ENCODE measurements at regions not wholly inside any gene's neighbourhood (a gene's known extent, or its start where the extent isn't known, plus 50 kb on each side); places are given as distances from the start of the nearest gene placed in this dataset.

DNA sequence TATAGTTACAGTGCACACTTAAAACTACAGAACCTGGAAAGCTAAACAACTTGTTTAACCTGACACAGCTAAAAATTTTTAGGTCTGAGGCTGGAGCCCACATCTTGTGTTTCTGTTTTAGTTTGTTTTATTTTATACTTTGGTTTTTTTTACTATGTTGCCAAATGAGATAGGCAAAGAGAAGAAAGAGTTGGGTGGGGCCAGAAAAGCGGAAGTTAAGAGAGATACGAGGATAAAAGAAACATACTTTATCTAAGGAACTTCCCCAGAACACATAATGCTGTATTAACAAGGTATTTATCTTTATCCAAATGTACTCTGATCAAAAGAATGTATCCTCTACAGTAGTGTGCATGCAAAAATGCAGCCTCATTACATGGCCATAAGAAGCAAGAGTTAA, 1145.7 kb downstream of the EPHA3 start:
- no CpG with 5 or more reads among the region's 2 CpGs for WGBS (ENCODE audit: insufficient coverage)
- intact Hi-C loops (cut with micrococcal nuclease), result no loop called here
- H3K27ac Mint-ChIP-seq, result no peak overlapping the region
- no peaks in the 10 kb centered on the region for H3K27me3 Mint-ChIP-seq
- Histone ChIP-seq H3K27ac (ENCODE audit: low read length in 2 of 2) (no peak overlapping the region), H3K9ac (ENCODE audit: low read length) (no peak overlapping the region), H3K9me3 (ENCODE audit: control extremely low read depth in 1 of 3, control insufficient read depth in 2 of 3, insufficient read depth in 1 of 3, low read length in 2 of 3) (peaks cover 0 to 10% (median 0%) of the 10 kb centered on the region in 3 donors), H3K36me3 (replicated peaks in 1 of 2; ENCODE audit: control extremely low read depth in 1 of 2, control insufficient read depth in 1 of 2, extremely low read depth in 1 of 2, insufficient read depth in 2 of 2, low read length in 1 of 2) (no peaks in the 10 kb centered on the region), H3K4me3 (ENCODE audit: control extremely low read depth in 1 of 5, extremely low read depth in 1 of 5, insufficient read depth in 1 of 5, low read depth in 2 of 5, low read length in 4 of 5) (no peak overlapping the region), H3K4me1 (ENCODE audit: control insufficient read depth in 2 of 2, insufficient read depth in 2 of 2, low read length in 2 of 2) (no peaks in the 10 kb centered on the region), H4K20me1 (ENCODE audit: control insufficient read depth, insufficient read depth, low read length, poor library complexity, severe bottlenecking) (no peaks in the 10 kb centered on the region), H3K27me3 (replicated peaks in 1 of 4; ENCODE audit: control extremely low read depth in 1 of 4, control insufficient read depth in 3 of 4, insufficient read depth in 4 of 4, low read length in 3 of 4) (no peaks in the 10 kb centered on the region), H3K4me2 (replicated peaks; ENCODE audit: low read depth, low read length, poor library complexity, severe bottlenecking) (no peak overlapping the region), H2AFZ (ENCODE audit: insufficient read depth, low read depth, low read length, poor library complexity, severe bottlenecking) (no peak overlapping the region), H3K79me2 (ENCODE audit: control insufficient read depth, insufficient read depth, low read length) (no peaks in the 10 kb centered on the region)
- peaks cover 2% of the 10 kb centered on the region for H3K9me3 Mint-ChIP-seq (ENCODE audit: insufficient read depth)
- CTCF ChIA-PET, result no interaction called here
- H3K4me3 Mint-ChIP-seq, result no peak overlapping the region
- POLR2A ChIA-PET, result no interaction called here
- TF ChIP-seq EZH2 (IDR thresholded peaks at IDR 0.05; ENCODE audit: borderline replicate concordance, insufficient read depth, low read depth, low read length, poor library complexity, severe bottlenecking) (no peak), CTCF (IDR thresholded peaks at IDR 0.05) (no peak)
- H3K4me1 Mint-ChIP-seq, result no peaks in the 10 kb centered on the region
- ATAC-seq (ENCODE audit: low read depth) (no peak), DNase-seq (no peak)

- peaks cover 8% of the 10 kb centered on the region for H3K9me3 Mint-ChIP-seq (ENCODE audit: insufficient read depth)
- POLR2A ChIA-PET, result no interaction called here
Measured at GRCh38 chr3:90261481-90262433, 1154.3 kb downstream of the EPHA3 start.

More at GRCh38 chr3:90261481-90262433, 1154.3 kb downstream of the EPHA3 start:
- Mint-ChIP-seq H3K27ac (no peak overlapping the region), H3K4me1 (no peaks in the 10 kb centered on the region), H3K4me3 (no peak overlapping the region), H3K27me3 (no peaks in the 10 kb centered on the region)
- Histone ChIP-seq H3K9ac (ENCODE audit: low read length) (no peak overlapping the region), H3K4me2 (replicated peaks; ENCODE audit: low read depth, low read length, poor library complexity, severe bottlenecking) (no peak overlapping the region), H2AFZ (ENCODE audit: insufficient read depth, low read depth, low read length, poor library complexity, severe bottlenecking) (no peak overlapping the region), H3K4me3 (ENCODE audit: control extremely low read depth in 1 of 5, extremely low read depth in 1 of 5, insufficient read depth in 1 of 5, low read depth in 2 of 5, low read length in 4 of 5) (no peak overlapping the region), H3K9me3 (ENCODE audit: control extremely low read depth in 1 of 3, control insufficient read depth in 2 of 3, insufficient read depth in 1 of 3, low read length in 2 of 3) (peaks cover 0 to 10% (median 0%) of the 10 kb centered on the region in 3 donors), H3K79me2 (ENCODE audit: control insufficient read depth, insufficient read depth, low read length) (no peaks in the 10 kb centered on the region), H3K36me3 (replicated peaks in 1 of 2; ENCODE audit: control extremely low read depth in 1 of 2, control insufficient read depth in 1 of 2, extremely low read depth in 1 of 2, insufficient read depth in 2 of 2, low read length in 1 of 2) (no peaks in the 10 kb centered on the region), H3K27me3 (replicated peaks in 1 of 4; ENCODE audit: control extremely low read depth in 1 of 4, control insufficient read depth in 3 of 4, insufficient read depth in 4 of 4, low read length in 3 of 4) (no peaks in the 10 kb centered on the region), H3K4me1 (ENCODE audit: control insufficient read depth in 2 of 2, insufficient read depth in 2 of 2, low read length in 2 of 2) (no peaks in the 10 kb centered on the region), H3K27ac (ENCODE audit: low read length in 2 of 2) (no peak overlapping the region), H4K20me1 (ENCODE audit: control insufficient read depth, insufficient read depth, low read length, poor library complexity, severe bottlenecking) (no peaks in the 10 kb centered on the region)
- 80% methylated on average over 2 of the region's 6 CpGs for whole genome bisulfite sequencing (ENCODE audit: insufficient coverage)
- intact Hi-C loops (cut with micrococcal nuclease), result no loop called here
- TF ChIP-seq EZH2 (IDR thresholded peaks at IDR 0.05; ENCODE audit: borderline replicate concordance, insufficient read depth, low read depth, low read length, poor library complexity, severe bottlenecking) (no peak), CTCF (IDR thresholded peaks at IDR 0.05) (no peak)
- CTCF ChIA-PET, result no interaction called here
- ATAC-seq (ENCODE audit: low read depth) (no peak), DNase-seq (no peak)
